Natural killer cell (primary cell): ENCODE measurements at regions not wholly inside any gene's neighbourhood (a gene's known extent, or its start where the extent isn't known, plus 50 kb on each side); places are given as distances from the start of the nearest gene placed in this dataset.

Experiments
- ATAC-seq, 3 donors: fragments of 150-1000 bp in 2 of 3; fragments of 200-7000 bp in 1 of 3; cut with Tn5 transposase; 1 replicate in 1 of 3; 2 replicates in 2 of 3; pipeline ENCODE4 v1.10.0; 2021; ENCODE audit warnings: mild to moderate bottlenecking in 2 of 3, moderate library complexity in 2 of 3
- DNase-seq, 2 donors: peaks; one replicate each; pipeline versions ENCODE4 v3.0.0 to v3.0.0-alpha.2; 2013 to 2021; ENCODE audit warnings: mixed read lengths in 1 of 2
- H3K27ac ChIP-seq: one replicate; pipeline ENCODE4 v1.5.1; 2013; ENCODE audit warnings: mild to moderate bottlenecking, low read length
- H3K27me3 ChIP-seq: one replicate; pipeline ENCODE4 v1.6.1; 2013; ENCODE audit warnings: low read length; ENCODE audit not compliant: control insufficient read depth, insufficient read depth
- H3K36me3 ChIP-seq: one replicate; pipeline ENCODE4 v1.6.1; 2013; ENCODE audit warnings: low read length; ENCODE audit not compliant: control insufficient read depth, insufficient read depth
- H3K4me1 ChIP-seq: one replicate; pipeline ENCODE4 v1.6.1; 2013; ENCODE audit warnings: low read length; ENCODE audit not compliant: control insufficient read depth, insufficient read depth
- H3K4me3 ChIP-seq: one replicate; pipeline ENCODE4 v1.5.1; 2013; ENCODE audit warnings: low read length
- H3K9me3 ChIP-seq: one replicate; pipeline ENCODE4 v1.6.1; 2013; ENCODE audit warnings: low read length; ENCODE audit not compliant: control insufficient read depth, insufficient read depth
- H3K27ac Mint-ChIP-seq, 2 donors: one replicate each; pipeline ENCODE4 v1.8.0; 2022; ENCODE audit warnings: mild to moderate bottlenecking in 2 of 2, mixed read lengths in 2 of 2, moderate library complexity in 1 of 2
- H3K27me3 Mint-ChIP-seq, 2 donors: one replicate each; pipeline ENCODE4 v1.8.0; 2022; ENCODE audit warnings: low read depth in 2 of 2, mixed read lengths in 2 of 2
- H3K36me3 Mint-ChIP-seq: one replicate; pipeline ENCODE4 v1.8.0; 2022; ENCODE audit warnings: mixed read lengths
- H3K4me1 Mint-ChIP-seq, 2 donors: one replicate each; pipeline ENCODE4 v1.8.0; 2022; ENCODE audit warnings: mixed read lengths in 2 of 2
- H3K4me3 Mint-ChIP-seq: one replicate; pipeline ENCODE4 v1.8.0; 2022; ENCODE audit warnings: mild to moderate bottlenecking, moderate library complexity, mixed read lengths
- H3K9me3 Mint-ChIP-seq, 2 donors: one replicate each; pipeline ENCODE4 v1.8.0; 2022; ENCODE audit warnings: mixed read lengths in 2 of 2
- WGBS: methylation state at CpG from one replicate; pipeline ENCODE4 v1.1.7; 2013; ENCODE audit warnings: missing lambda C conversion rate; ENCODE audit not compliant: insufficient coverage; 5-methylcytosine and 5-hydroxymethylcytosine counted together
- intact Hi-C: fragments of 100-400 bp; cut with micrococcal nuclease; formaldehyde crosslinking; loops from one replicate; pipeline ENCODE4 v1.14.2; 2022
- TF ChIP-seq, protein P1 (sequence below): fragments of 200-600 bp; IDR thresholded peaks from one replicate; pipeline ENCODE4 v1.8.0; 2022; ENCODE audit warnings: antibody characterized with exemption

DNA sequence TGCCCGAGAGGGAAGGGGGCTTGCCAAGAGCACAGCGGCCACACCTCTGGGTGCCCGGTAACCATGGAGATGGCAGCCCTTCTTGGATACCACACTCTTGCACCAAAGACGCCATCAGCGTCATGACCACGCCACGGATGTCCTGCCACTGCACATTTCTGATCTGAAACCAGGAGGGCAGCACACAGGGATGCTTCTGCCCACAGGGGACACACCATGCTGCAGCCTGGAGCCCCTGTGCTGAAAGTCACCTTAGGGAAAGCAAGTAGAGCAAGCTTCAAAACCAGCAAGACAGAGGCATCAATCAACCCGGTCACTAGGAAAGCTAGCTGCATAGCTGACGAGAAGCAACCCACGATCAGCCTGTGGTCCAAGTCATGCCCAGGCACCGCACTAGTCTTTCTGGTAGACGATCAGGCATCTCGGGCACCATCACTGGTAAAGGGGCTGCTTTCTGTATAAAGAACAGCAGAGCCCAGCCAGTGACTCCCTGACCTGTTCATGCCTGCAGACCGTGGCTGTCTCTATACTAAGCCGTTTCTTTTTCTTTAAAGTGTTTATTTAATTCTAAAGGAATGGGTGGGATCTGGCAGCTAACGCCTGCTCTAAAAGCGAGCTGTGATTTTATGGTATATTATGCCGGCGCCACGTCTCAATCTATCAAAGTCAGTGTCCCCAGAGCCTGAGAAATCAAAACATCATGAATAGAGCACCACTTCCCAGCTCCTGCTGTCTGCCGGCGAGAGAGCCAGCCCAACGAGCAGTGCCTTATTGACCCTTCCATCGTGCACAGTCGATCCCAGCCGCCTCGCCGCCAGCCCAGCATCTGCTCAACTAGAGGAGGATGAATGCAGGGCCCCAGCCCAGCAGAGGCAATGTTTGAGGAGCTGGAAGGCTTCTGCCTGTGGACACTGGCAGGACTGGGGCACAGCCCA lies 244.7 kb downstream of the RBFOX3 start:
- no peaks in the 10 kb centered on the region for H3K9me3 Mint-ChIP-seq
- H3K4me1 Mint-ChIP-seq: peaks cover 0 to 10% of the 10 kb centered on the region in 2 donors
- Histone ChIP-seq H3K27me3 (no peaks in the 10 kb centered on the region), H3K4me3 (no peak overlapping the region), H3K27ac (no peak overlapping the region), H3K4me1 (no peaks in the 10 kb centered on the region), H3K9me3 (no peaks in the 10 kb centered on the region), H3K36me3 (no peaks in the 10 kb centered on the region)
- H3K27ac Mint-ChIP-seq: no peak overlapping the region
- ATAC-seq (no peak), DNase-seq (no peak)
- no peak overlapping the region for H3K4me3 Mint-ChIP-seq
- H3K27me3 Mint-ChIP-seq: peaks cover 0 to 3% of the 10 kb centered on the region in 2 donors
- intact Hi-C loops: no loop called here
- 67% methylated on average over 28 of the region's 28 CpGs for WGBS
- H3K36me3 Mint-ChIP-seq: no peaks in the 10 kb centered on the region
- TF ChIP-seq, protein P1, sequence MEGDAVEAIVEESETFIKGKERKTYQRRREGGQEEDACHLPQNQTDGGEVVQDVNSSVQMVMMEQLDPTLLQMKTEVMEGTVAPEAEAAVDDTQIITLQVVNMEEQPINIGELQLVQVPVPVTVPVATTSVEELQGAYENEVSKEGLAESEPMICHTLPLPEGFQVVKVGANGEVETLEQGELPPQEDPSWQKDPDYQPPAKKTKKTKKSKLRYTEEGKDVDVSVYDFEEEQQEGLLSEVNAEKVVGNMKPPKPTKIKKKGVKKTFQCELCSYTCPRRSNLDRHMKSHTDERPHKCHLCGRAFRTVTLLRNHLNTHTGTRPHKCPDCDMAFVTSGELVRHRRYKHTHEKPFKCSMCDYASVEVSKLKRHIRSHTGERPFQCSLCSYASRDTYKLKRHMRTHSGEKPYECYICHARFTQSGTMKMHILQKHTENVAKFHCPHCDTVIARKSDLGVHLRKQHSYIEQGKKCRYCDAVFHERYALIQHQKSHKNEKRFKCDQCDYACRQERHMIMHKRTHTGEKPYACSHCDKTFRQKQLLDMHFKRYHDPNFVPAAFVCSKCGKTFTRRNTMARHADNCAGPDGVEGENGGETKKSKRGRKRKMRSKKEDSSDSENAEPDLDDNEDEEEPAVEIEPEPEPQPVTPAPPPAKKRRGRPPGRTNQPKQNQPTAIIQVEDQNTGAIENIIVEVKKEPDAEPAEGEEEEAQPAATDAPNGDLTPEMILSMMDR: no peak

DNA sequence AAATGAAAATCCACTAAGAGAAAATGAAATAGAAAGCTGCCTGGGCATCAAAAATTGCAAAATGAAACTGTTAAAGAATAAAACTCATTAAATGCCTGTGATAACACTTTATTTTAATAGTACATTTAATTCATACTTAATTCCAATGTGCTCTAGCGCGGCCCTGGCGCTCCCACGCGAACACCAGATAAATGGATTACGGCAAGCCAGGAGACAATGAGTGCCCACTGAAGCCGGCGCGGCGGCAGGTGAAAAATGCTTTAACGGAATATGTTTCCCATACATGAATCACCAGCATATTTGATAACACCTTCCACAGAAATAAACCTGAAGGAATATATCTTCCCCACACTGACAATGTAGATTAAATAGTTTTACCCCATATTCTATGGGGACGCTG lies 245.5 kb downstream of the RBFOX3 start:
- Mint-ChIP-seq H3K36me3 (no peaks in the 10 kb centered on the region), H3K4me3 (no peak overlapping the region), H3K27me3 (peaks cover 0 to 3% of the 10 kb centered on the region in 2 donors), H3K9me3 (no peaks in the 10 kb centered on the region), H3K27ac (no peak overlapping the region), H3K4me1 (peaks cover 0 to 5% of the 10 kb centered on the region in 2 donors)
- DNase-seq (no peak), ATAC-seq (no peak)
- Histone ChIP-seq H3K4me1 (no peaks in the 10 kb centered on the region), H3K9me3 (no peaks in the 10 kb centered on the region), H3K36me3 (no peaks in the 10 kb centered on the region), H3K27me3 (no peaks in the 10 kb centered on the region), H3K4me3 (no peak overlapping the region), H3K27ac (no peak overlapping the region)
- intact Hi-C loops: no loop called here
- 86% methylated on average over 12 of the region's 12 CpGs for WGBS
- TF ChIP-seq, protein P1: no peak

DNA sequence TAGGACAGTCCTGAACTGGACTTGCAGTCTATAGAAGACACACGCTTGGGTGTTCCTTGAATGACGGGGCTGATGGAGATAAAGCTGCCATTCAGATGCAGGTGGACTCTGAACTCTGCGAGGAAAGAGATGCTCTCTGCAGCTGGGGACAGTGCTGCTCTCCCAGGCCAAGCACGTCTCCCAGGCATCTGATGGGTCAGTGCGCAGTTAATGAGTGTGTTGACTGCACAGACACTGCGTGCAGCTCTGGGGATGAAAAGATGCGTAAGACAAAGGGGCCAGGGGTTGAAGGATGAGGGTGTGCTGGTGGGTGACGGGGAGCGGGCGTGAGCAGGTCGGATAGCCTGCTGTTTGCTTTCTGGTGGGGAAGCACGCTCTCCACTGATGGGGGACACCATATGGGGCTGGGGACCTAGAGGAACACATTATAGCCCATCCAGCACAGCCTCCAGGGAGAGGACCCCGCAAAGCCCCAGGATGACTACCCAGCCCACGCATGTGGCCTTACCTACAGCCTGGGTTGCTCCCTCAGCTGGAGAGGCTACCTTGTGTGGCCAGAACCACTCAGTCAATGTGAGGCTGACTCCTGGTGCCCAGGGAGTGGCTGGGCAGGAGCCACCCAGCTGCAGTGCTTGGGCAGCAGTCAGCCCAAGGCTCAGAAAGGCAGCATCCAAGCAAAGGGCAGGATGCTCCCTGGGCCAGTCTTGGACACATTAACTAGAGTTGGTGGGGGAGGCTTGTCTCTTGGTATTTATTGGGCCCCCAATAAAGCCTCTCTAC lies 246.3 kb downstream of the RBFOX3 start:
- TF ChIP-seq, protein P1: no peak
- DNase-seq: no peak
- peaks cover 0 to 3% of the 10 kb centered on the region in 2 donors for H3K27me3 Mint-ChIP-seq
- 83% methylated on average over 14 of the region's 14 CpGs for WGBS
- Histone ChIP-seq H3K4me1 (no peaks in the 10 kb centered on the region), H3K4me3 (no peak overlapping the region), H3K27me3 (no peaks in the 10 kb centered on the region), H3K36me3 (no peaks in the 10 kb centered on the region), H3K9me3 (no peaks in the 10 kb centered on the region), H3K27ac (no peak overlapping the region)
- peaks cover 0 to 4% of the 10 kb centered on the region in 2 donors for H3K4me1 Mint-ChIP-seq
- intact Hi-C loops: no loop called here
- H3K9me3 Mint-ChIP-seq: no peaks in the 10 kb centered on the region
- H3K36me3 Mint-ChIP-seq: no peaks in the 10 kb centered on the region
- H3K4me3 Mint-ChIP-seq: no peak overlapping the region
- no peak overlapping the region for H3K27ac Mint-ChIP-seq
- no peak for ATAC-seq
